ENCODE measurements at regions not wholly inside any gene's neighbourhood (a gene's known extent, or its start where the extent isn't known, plus 50 kb on each side); places are given as distances from the start of the nearest gene placed in this dataset.

GRCh38 chr20:63124782-63125580 lies 91.0 kb downstream of the YTHDF1 start:
- TF ChIP-seq RELA (CRISPR knock-in tag; IDR thresholded peaks at IDR 0.05) (no peak), CSRNP1 (CRISPR knock-in tag; IDR thresholded peaks at IDR 0.05) (no peak), ZNF687 (CRISPR knock-in tag; IDR thresholded peaks at IDR 0.05) (no peak), IKZF5 (CRISPR knock-in tag; IDR thresholded peaks at IDR 0.05) (no peak), SIN3B (IDR thresholded peaks at IDR 0.05; ENCODE audit: low read length) (no peak)
- ChIA-PET CTCF (ENCODE audit: low intra/inter-chr PET ratio, low total read pairs) (no interaction called here), POLR2A (no interaction called here)
- FAIRE-seq: no peak
- no peak for ATAC-seq
- 13% methylated on average over 23 of the region's 23 CpGs for WGBS (ENCODE audit: low lambda C conversion rate)
- Histone ChIP-seq H3K4me3 (replicated peaks in 1 of 3; ENCODE audit: insufficient read depth in 1 of 3, low read depth in 2 of 3, low read length in 3 of 3) (no peak overlapping the region), H4K20me1 (ENCODE audit: insufficient read depth, low read length) (peaks cover 10% of the 10 kb centered on the region; the same call in 1 of the 2 replicates), H3K79me2 (ENCODE audit: insufficient read depth, low read length) (no peaks in the 10 kb centered on the region), H3K9me3 (ENCODE audit: low read length) (no peaks in the 10 kb centered on the region), H3K9ac (ENCODE audit: insufficient read depth, low read depth, low read length) (no peak overlapping the region), H3K4me2 (ENCODE audit: low read depth, low read length) (no peak overlapping the region), H3K27me3 (ENCODE audit: control insufficient read depth in 1 of 2, insufficient read depth in 2 of 2, low read length in 2 of 2) (peaks cover 41 to 99% of the 10 kb centered on the region in 2 experiments), H2AFZ (ENCODE audit: low read length) (no peak overlapping the region), H3K36me3 (replicated peaks in 1 of 2; ENCODE audit: control insufficient read depth in 1 of 2, insufficient read depth in 2 of 2, low read length in 2 of 2) (no peaks in the 10 kb centered on the region), H3K4me1 (ENCODE audit: insufficient read depth, low read length) (no peaks in the 10 kb centered on the region), H3K27ac (ENCODE audit: extremely low read length, insufficient read depth, low read length) (no peak overlapping the region)
- DNase-seq (ENCODE audit: low spot score): no peak
- in situ Hi-C loops (cut with HindIII; ENCODE audit: extremely low pct_ligation_motif_present, low pct_unique_long_range_greater_than_20kb): no loop called here
- intact Hi-C loops (cut with micrococcal nuclease; ENCODE audit: unreplicated experiment): no loop called here
- BruUV-seq (replicated peaks): no TSS peak

Measured in HepG2 (cell line).